K562 (cell line): ENCODE measurements at regions not wholly inside any gene's neighbourhood (a gene's known extent, or its start where the extent isn't known, plus 50 kb on each side); places are given as distances from the start of the nearest gene placed in this dataset.

Experiments
- ATAC-seq: fragments of 200-7000 bp; cut with Tn5 transposase; 3 replicates; pipeline ENCODE4 v1.9.1; 2020; ENCODE audit warnings: moderate library complexity
- BruUV-seq: library from RNA; stranded (reverse); fragments of 400-500 nt; replicated peaks from 2 replicates; lab custom pipeline; 2021; lab: Mats Ljungman, UMichigan
- CTCF ChIA-PET: fragments of 300-600 bp; formaldehyde crosslinking; extraction: SDS; loops from one replicate; lab custom pipeline; 2021; ENCODE audit warnings: low intra/inter-chr PET ratio; lab: Yijun Ruan, JAX
- POLR2A ChIA-PET: fragments of 300-600, 350-650 bp; sonication (Branson Sonifier 250); formaldehyde crosslinking; extraction: SDS; loops from one replicate; lab custom pipeline; 2021; ENCODE audit warnings: antibody characterized with exemption, inconsistent platforms; lab: Yijun Ruan, JAX
- DNase-seq, 4 experiments: peaks; one replicate each; pipeline versions ENCODE4 v3.0.0 to v3.0.0-alpha.2; 2011 to 2018; ENCODE audit warnings: low spot score in 3 of 4, mixed read lengths in 3 of 4; ENCODE audit errors: extremely low read depth in 1 of 4
- FAIRE-seq: peaks from 2 replicates; lab custom pipeline; 2011; peaks lifted over from hg19 to GRCh38; lab: Jason Lieb, UNC
- H2AFZ ChIP-seq: 2 replicates; pipeline ENCODE4 v1.6.0; 2011; ENCODE audit warnings: low read depth, low read length, control low read depth, inconsistent platforms
- H3K27ac ChIP-seq: fragments of 200-600 bp; 3 replicates; pipeline ENCODE4 v1.8.0; 2011; ENCODE audit warnings: low read depth, mild to moderate bottlenecking, control low read depth, inconsistent platforms, low read length, moderate library complexity, mixed read lengths; ENCODE audit errors: extremely low read depth
- H3K27me3 ChIP-seq, 2 experiments: fragments of 300-600 bp in 1 of 2; 2 replicates in 1 of 2; 3 replicates in 1 of 2; pipeline versions ENCODE4 v1.6.0 to v1.8.0; 2011; ENCODE audit warnings: inconsistent platforms in 2 of 2, low read length in 2 of 2, mild to moderate bottlenecking in 1 of 2, mixed read lengths in 1 of 2, moderate library complexity in 1 of 2; ENCODE audit not compliant: control insufficient read depth in 2 of 2, insufficient read depth in 2 of 2
- H3K36me3 ChIP-seq: fragments of 300-600 bp; 3 replicates; pipeline ENCODE4 v1.8.0; 2011; ENCODE audit warnings: mild to moderate bottlenecking, low read length, inconsistent platforms; ENCODE audit not compliant: control insufficient read depth, insufficient read depth
- H3K4me1 ChIP-seq, 2 experiments: fragments of 200-600 bp in 1 of 2; replicated peaks in 1 of 2; 2 replicates in 1 of 2; 3 replicates in 1 of 2; pipeline versions ENCODE4 v1.5.1 to v1.8.0; 2011; ENCODE audit warnings: inconsistent platforms in 2 of 2, low read length in 2 of 2, mild to moderate bottlenecking in 1 of 2, mixed read lengths in 1 of 2, moderate library complexity in 1 of 2; ENCODE audit not compliant: control insufficient read depth in 2 of 2, insufficient read depth in 2 of 2
- H3K4me2 ChIP-seq: 2 replicates; pipeline ENCODE4 v1.6.1; 2011; ENCODE audit warnings: low read length, control low read depth, inconsistent platforms, mixed read lengths; ENCODE audit not compliant: insufficient read depth
- H3K4me3 ChIP-seq: fragments of 200-600 bp; sonication (generic), shearing (Covaris generic); 2 replicates; pipeline ENCODE4 v1.5.1; 2016; ENCODE audit warnings: control low read depth, inconsistent platforms
- H3K79me2 ChIP-seq: fragments of 200-600 bp; 3 replicates; pipeline ENCODE4 v1.8.0; 2011; ENCODE audit warnings: low read length, inconsistent platforms; ENCODE audit not compliant: control insufficient read depth, insufficient read depth
- H3K9ac ChIP-seq, 2 experiments: 2 replicates each; pipeline versions ENCODE4 v1.6.0 to v1.6.1; 2011; ENCODE audit warnings: low read depth in 2 of 2, low read length in 2 of 2, control low read depth in 1 of 2, inconsistent platforms in 1 of 2, mild to moderate bottlenecking in 1 of 2, mixed read lengths in 1 of 2; ENCODE audit not compliant: insufficient read depth in 1 of 2
- H3K9me1 ChIP-seq: one replicate; pipeline ENCODE4 v1.6.0; 2011; ENCODE audit warnings: inconsistent platforms, mild to moderate bottlenecking, low read length, moderate library complexity; ENCODE audit not compliant: control insufficient read depth, insufficient read depth
- H3K9me3 ChIP-seq: replicated peaks from 2 replicates; pipeline ENCODE4 v1.5.1; 2011; ENCODE audit warnings: low read depth, low read length, inconsistent platforms; ENCODE audit not compliant: control insufficient read depth, insufficient read depth
- H4K20me1 ChIP-seq: replicated peaks from 2 replicates; pipeline ENCODE4 v1.6.1; 2011; ENCODE audit warnings: low read length, inconsistent platforms, mixed read lengths; ENCODE audit not compliant: control insufficient read depth, insufficient read depth
- ARHGAP35 ChIP-seq: fragments of 450-650 bp; IDR thresholded peaks from 2 replicates; pipeline ENCODE4 v1.6.1; 2018; ENCODE audit not compliant: partially characterized antibody
- CBX1 ChIP-seq: sonication (generic); IDR thresholded peaks from 2 replicates; pipeline ENCODE4 v1.6.1; 2016; ENCODE audit warnings: antibody characterized with exemption, low read depth, mild to moderate bottlenecking
- NR2F6 ChIP-seq: fragments of 450-650 bp; formaldehyde crosslinking; IDR thresholded peaks from 2 replicates; pipeline ENCODE4 v1.4.0; 2020; ENCODE audit warnings: mild to moderate bottlenecking
- RBM17 ChIP-seq: fragments of 200-400 bp; formaldehyde crosslinking; IDR thresholded peaks from 2 replicates; pipeline ENCODE4 v1.6.1; 2017; ENCODE audit warnings: low read depth, mild to moderate bottlenecking, low read length, borderline replicate concordance
- RFX7 ChIP-seq: fragments of 250-450 bp; sonication (Bioruptor Pico); IDR thresholded peaks from 2 replicates; pipeline ENCODE4 v1.5.1; 2021; ENCODE audit warnings: mild to moderate bottlenecking
- TRIM28 ChIP-seq: fragments of 450-650 bp; IDR thresholded peaks from 2 replicates; pipeline ENCODE4 v1.6.1; 2017
- ZFP36 ChIP-seq: fragments of 150-350 bp; IDR thresholded peaks from 2 replicates; pipeline ENCODE4 v1.6.1; 2018; ENCODE audit warnings: low read length, low read depth; ENCODE audit not compliant: partially characterized antibody
- ZNF124 ChIP-seq: sonication (generic); formaldehyde crosslinking; IDR thresholded peaks from 2 replicates; pipeline ENCODE4 v1.8.1; 2022; ENCODE audit warnings: missing genetic modification reagents
- ZNF143 ChIP-seq: sonication (generic); formaldehyde crosslinking; IDR thresholded peaks from 2 replicates; pipeline ENCODE4 v1.9.0; 2022; ENCODE audit warnings: mild to moderate bottlenecking, missing genetic modification reagents
- ZNF212 ChIP-seq: fragments of 450-650 bp; formaldehyde crosslinking; IDR thresholded peaks from 2 replicates; pipeline ENCODE4 v1.4.0; 2020; ENCODE audit warnings: mild to moderate bottlenecking
- WGBS: fragments of 100-300 bp; shearing (Covaris generic); methylation state at CpG from one replicate; pipeline ENCODE4 v1.1.6; 2016; ENCODE audit warnings: low coverage, mixed read lengths; ENCODE audit not compliant: insufficient coverage; ENCODE audit errors: missing lambda C conversion rate; 5-methylcytosine and 5-hydroxymethylcytosine counted together
- in situ Hi-C: fragments of 300-500 bp; cut with MboI; formaldehyde crosslinking; loops from 4 replicates; pipeline ENCODE4 v1.15.0; 2018; ENCODE audit warnings: inconsistent platforms, mixed read lengths
- intact Hi-C: fragments of 100-400 bp; cut with micrococcal nuclease; formaldehyde crosslinking; loops from 2 replicates; pipeline ENCODE4 v1.14.2; 2022
- TF ChIP-seq, protein P1 (sequence below), 3 experiments: fragments of 200-800 bp in 1 of 3; fragments of 250-450 bp in 1 of 3; fragments of 450-650 bp in 1 of 3; sonication (Bioruptor Pico) in 1 of 3; sonication (Bioruptor generic) in 1 of 3; formaldehyde crosslinking in 1 of 3; IDR thresholded peaks; 2 replicates each; pipeline versions ENCODE4 v1.6.1 to v1.8.0; 2016 to 2022; ENCODE audit warnings: mild to moderate bottlenecking in 2 of 3, missing genetic modification characterization in 2 of 3, missing compliant biosample characterization in 1 of 3, moderate library complexity in 1 of 3
- TF ChIP-seq, protein P2 (sequence below), 3 experiments: IDR thresholded peaks in 2 of 3; conservative IDR thresholded peaks in 1 of 3; 2 replicates each; pipeline ENCODE4 v1.5.1; 2011 to 2012; ENCODE audit warnings: low read length in 3 of 3, mild to moderate bottlenecking in 3 of 3, control low read depth in 2 of 3, improper control_type of control experiment in 1 of 3, inconsistent platforms in 1 of 3, low read depth in 1 of 3, mixed read lengths in 1 of 3, moderate library complexity in 1 of 3; ENCODE audit not compliant: insufficient read depth in 2 of 3

DNA sequence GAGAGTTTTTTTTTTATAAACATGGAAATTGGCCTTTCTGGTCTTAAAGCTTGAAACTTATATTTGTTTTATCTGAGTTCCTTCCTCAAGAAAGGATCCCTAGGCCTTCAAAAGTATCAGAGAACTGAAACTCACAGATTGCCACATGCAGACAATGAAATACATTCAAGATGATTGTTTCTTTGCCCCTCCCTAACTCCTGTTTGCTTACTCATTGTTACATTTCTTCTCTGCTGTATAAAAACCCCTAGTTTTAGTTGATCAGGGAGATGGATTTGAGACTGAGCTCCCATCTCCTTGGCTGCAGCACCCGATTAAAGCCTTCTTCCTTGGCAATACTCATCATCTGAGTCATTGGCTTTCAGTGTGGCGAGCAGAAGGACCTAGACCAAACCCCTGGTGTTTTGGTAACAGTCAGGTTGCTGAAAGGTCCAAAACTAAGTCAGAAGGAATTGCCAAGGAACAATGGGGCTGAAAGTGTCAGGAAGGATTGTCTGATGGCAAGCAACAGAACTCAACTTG is 132.3 kb upstream of the SULF2 start:
- Histone ChIP-seq H3K27ac (no peak overlapping the region), H2AFZ (no peak overlapping the region), H4K20me1 (no peaks in the 10 kb centered on the region), H3K4me1 (no peaks in the 10 kb centered on the region), H3K79me2 (no peaks in the 10 kb centered on the region), H3K9me3 (no peaks in the 10 kb centered on the region), H3K9me1 (no peaks in the 10 kb centered on the region), H3K9ac (no peak overlapping the region), H3K4me3 (no peak overlapping the region), H3K4me2 (no peak overlapping the region), H3K27me3 (no peaks in the 10 kb centered on the region), H3K36me3 (no peaks in the 10 kb centered on the region)
- no peak for FAIRE-seq
- ATAC-seq, result no peak
- no TSS peak for BruUV-seq
- WGBS, result 0% methylated on average over 2 of the region's 2 CpGs
- CTCF ChIA-PET, result no interaction called here
- peak; percentile 75 for TF ChIP-seq TRIM28
- TF ChIP-seq, protein P1, sequence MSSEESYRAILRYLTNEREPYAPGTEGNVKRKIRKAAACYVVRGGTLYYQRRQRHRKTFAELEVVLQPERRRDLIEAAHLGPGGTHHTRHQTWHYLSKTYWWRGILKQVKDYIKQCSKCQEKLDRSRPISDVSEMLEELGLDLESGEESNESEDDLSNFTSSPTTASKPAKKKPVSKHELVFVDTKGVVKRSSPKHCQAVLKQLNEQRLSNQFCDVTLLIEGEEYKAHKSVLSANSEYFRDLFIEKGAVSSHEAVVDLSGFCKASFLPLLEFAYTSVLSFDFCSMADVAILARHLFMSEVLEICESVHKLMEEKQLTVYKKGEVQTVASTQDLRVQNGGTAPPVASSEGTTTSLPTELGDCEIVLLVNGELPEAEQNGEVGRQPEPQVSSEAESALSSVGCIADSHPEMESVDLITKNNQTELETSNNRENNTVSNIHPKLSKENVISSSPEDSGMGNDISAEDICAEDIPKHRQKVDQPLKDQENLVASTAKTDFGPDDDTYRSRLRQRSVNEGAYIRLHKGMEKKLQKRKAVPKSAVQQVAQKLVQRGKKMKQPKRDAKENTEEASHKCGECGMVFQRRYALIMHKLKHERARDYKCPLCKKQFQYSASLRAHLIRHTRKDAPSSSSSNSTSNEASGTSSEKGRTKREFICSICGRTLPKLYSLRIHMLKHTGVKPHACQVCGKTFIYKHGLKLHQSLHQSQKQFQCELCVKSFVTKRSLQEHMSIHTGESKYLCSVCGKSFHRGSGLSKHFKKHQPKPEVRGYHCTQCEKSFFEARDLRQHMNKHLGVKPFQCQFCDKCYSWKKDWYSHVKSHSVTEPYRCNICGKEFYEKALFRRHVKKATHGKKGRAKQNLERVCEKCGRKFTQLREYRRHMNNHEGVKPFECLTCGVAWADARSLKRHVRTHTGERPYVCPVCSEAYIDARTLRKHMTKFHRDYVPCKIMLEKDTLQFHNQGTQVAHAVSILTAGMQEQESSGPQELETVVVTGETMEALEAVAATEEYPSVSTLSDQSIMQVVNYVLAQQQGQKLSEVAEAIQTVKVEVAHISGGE (CRISPR knock-in tag; IDR thresholded peaks at IDR 0.05), result 0 out of 6 replicates have a peak, but pooled peaks of 1 of the 3 experiments have one; percentile 16
- no peak for TF ChIP-seq ZFP36
- no peak for TF ChIP-seq ZNF143 (CRISPR knock-in tag)
- no peak for TF ChIP-seq ARHGAP35
- TF ChIP-seq CBX1, result 0 out of 2 replicates have a peak, but pooled peaks have one; percentile 56
- TF ChIP-seq NR2F6 (CRISPR knock-in tag), result no peak
- no peak for TF ChIP-seq ZNF212
- peak; percentile 91; the same call in 1 of the 2 replicates for TF ChIP-seq ZNF124 (CRISPR knock-in tag)
- TF ChIP-seq, protein P2, sequence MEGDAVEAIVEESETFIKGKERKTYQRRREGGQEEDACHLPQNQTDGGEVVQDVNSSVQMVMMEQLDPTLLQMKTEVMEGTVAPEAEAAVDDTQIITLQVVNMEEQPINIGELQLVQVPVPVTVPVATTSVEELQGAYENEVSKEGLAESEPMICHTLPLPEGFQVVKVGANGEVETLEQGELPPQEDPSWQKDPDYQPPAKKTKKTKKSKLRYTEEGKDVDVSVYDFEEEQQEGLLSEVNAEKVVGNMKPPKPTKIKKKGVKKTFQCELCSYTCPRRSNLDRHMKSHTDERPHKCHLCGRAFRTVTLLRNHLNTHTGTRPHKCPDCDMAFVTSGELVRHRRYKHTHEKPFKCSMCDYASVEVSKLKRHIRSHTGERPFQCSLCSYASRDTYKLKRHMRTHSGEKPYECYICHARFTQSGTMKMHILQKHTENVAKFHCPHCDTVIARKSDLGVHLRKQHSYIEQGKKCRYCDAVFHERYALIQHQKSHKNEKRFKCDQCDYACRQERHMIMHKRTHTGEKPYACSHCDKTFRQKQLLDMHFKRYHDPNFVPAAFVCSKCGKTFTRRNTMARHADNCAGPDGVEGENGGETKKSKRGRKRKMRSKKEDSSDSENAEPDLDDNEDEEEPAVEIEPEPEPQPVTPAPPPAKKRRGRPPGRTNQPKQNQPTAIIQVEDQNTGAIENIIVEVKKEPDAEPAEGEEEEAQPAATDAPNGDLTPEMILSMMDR (IDR thresholded peaks at IDR 0.05 in 2 of 3, conservative IDR thresholded peaks at IDR 0.05 in 1 of 3; ENCODE audit: insufficient read depth in 2 of 3, low read depth in 1 of 3, low read length in 3 of 3), result no peak
- TF ChIP-seq RBM17, result no peak
- no peak for TF ChIP-seq RFX7
- no peak for DNase-seq
- intact Hi-C loops (no loop called here), in situ Hi-C loops (no loop called here)
- POLR2A ChIA-PET, result no interaction called here
